Stimulated activated CD4-positive, alpha-beta T cell treated with anti-CD3 and anti-CD28 coated beads, Interleukin-4, amount 100 ng/mL, for 1 hour (primary cell): ENCODE measurements at regions not wholly inside any gene's neighbourhood (a gene's known extent, or its start where the extent isn't known, plus 50 kb on each side); places are given as distances from the start of the nearest gene placed in this dataset.

Experiments
- DNase-seq: peaks from one replicate; pipeline ENCODE4 v3.0.0-alpha.2; 2020

GRCh38 chr1:5369223-5369622 lies 623.0 kb downstream of the NPHP4 start:
- no peak for DNase-seq

- no peak for DNase-seq
These were observed 624.0 kb downstream of the NPHP4 start for GRCh38 chr1:5368201-5368600.

GRCh38 chr1:5367306-5367705 lies 624.9 kb downstream of the NPHP4 start:
- DNase-seq = no peak

GRCh38 chr1:5365751-5366150 lies 626.5 kb downstream of the NPHP4 start:
- DNase-seq = no peak

GRCh38 chr1:5364591-5364990 lies 627.6 kb downstream of the NPHP4 start:
- DNase-seq = no peak

- no peak for DNase-seq
These were observed 637.5 kb downstream of the NPHP4 start for GRCh38 chr1:5354681-5355080.

GRCh38 chr1:5351366-5351765 lies 640.9 kb downstream of the NPHP4 start:
- DNase-seq = no peak

GRCh38 chr1:5349526-5349925 lies 642.7 kb downstream of the NPHP4 start:
- no peak for DNase-seq

- no peak for DNase-seq
These were observed 643.3 kb downstream of the NPHP4 start for GRCh38 chr1:5348732-5349465.

- DNase-seq = no peak
These were observed 644.5 kb downstream of the NPHP4 start for GRCh38 chr1:5347726-5348125.

- no peak for DNase-seq
These were observed 646.7 kb downstream of the NPHP4 start for GRCh38 chr1:5345556-5345955.

- DNase-seq = no peak
These were observed 648.8 kb downstream of the NPHP4 start for GRCh38 chr1:5343256-5344020.

- no peak for DNase-seq
These were observed 649.4 kb downstream of the NPHP4 start for GRCh38 chr1:5342830-5343229.

- DNase-seq = no peak
These were observed 650.1 kb downstream of the NPHP4 start for GRCh38 chr1:5342172-5342571.

GRCh38 chr1:5341471-5341870 lies 650.8 kb downstream of the NPHP4 start:
- no peak for DNase-seq

- DNase-seq = no peak
These were observed 651.6 kb downstream of the NPHP4 start for GRCh38 chr1:5340560-5341130.

GRCh38 chr1:5338466-5338865 lies 653.8 kb downstream of the NPHP4 start:
- DNase-seq = no peak

- no peak for DNase-seq
These were observed 658.9 kb downstream of the NPHP4 start for GRCh38 chr1:5333291-5333690.

GRCh38 chr1:5331101-5331500 lies 661.1 kb downstream of the NPHP4 start:
- DNase-seq = no peak

- DNase-seq = no peak
These were observed 663.0 kb downstream of the NPHP4 start for GRCh38 chr1:5329068-5329739.

- no peak for DNase-seq
These were observed 667.3 kb downstream of the NPHP4 start for GRCh38 chr1:5324883-5325282.

- no peak for DNase-seq
These were observed 663.9 kb downstream of the AJAP1 start for GRCh38 chr1:5318143-5318816.

- DNase-seq = no peak
These were observed 663.0 kb downstream of the AJAP1 start for GRCh38 chr1:5317391-5317790.
